B cell (primary cell): ENCODE measurements at regions not wholly inside any gene's neighbourhood (a gene's known extent, or its start where the extent isn't known, plus 50 kb on each side); places are given as distances from the start of the nearest gene placed in this dataset.

Experiments
- EZH2 ChIP-seq: IDR thresholded peaks from 2 replicates; pipeline ENCODE4 v1.6.1; 2012; ENCODE audit warnings: borderline replicate concordance, low read depth, mild to moderate bottlenecking, moderate library complexity, low read length; ENCODE audit not compliant: insufficient read depth, poor library complexity, severe bottlenecking
- TF ChIP-seq, protein P1 (sequence below): fragments of 200-600 bp; IDR thresholded peaks from one replicate; pipeline ENCODE4 v1.8.0; 2022; ENCODE audit warnings: antibody characterized with exemption, mild to moderate bottlenecking

- TF ChIP-seq, protein P1, sequence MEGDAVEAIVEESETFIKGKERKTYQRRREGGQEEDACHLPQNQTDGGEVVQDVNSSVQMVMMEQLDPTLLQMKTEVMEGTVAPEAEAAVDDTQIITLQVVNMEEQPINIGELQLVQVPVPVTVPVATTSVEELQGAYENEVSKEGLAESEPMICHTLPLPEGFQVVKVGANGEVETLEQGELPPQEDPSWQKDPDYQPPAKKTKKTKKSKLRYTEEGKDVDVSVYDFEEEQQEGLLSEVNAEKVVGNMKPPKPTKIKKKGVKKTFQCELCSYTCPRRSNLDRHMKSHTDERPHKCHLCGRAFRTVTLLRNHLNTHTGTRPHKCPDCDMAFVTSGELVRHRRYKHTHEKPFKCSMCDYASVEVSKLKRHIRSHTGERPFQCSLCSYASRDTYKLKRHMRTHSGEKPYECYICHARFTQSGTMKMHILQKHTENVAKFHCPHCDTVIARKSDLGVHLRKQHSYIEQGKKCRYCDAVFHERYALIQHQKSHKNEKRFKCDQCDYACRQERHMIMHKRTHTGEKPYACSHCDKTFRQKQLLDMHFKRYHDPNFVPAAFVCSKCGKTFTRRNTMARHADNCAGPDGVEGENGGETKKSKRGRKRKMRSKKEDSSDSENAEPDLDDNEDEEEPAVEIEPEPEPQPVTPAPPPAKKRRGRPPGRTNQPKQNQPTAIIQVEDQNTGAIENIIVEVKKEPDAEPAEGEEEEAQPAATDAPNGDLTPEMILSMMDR = peak; percentile 39
- no peak for TF ChIP-seq EZH2
Observed at GRCh38 chr2:88870267-88870839, 178.9 kb downstream of the RPIA start.
